GM23338 (cell line): ENCODE measurements at regions not wholly inside any gene's neighbourhood (a gene's known extent, or its start where the extent isn't known, plus 50 kb on each side); places are given as distances from the start of the nearest gene placed in this dataset.

Experiments
- ATAC-seq: fragments of 200-7000 bp; cut with Tn5 transposase; 3 replicates; pipeline ENCODE4 v1.9.1; 2020
- DNase-seq: peaks from one replicate; pipeline ENCODE4 v3.0.0-alpha.2; 2015; ENCODE audit warnings: low spot score
- H2AFZ ChIP-seq: fragments of 200-600 bp; sonication (generic); 2 replicates; pipeline ENCODE4 v1.8.0; 2016; ENCODE audit warnings: antibody characterized with exemption, mild to moderate bottlenecking, moderate library complexity
- H3F3A ChIP-seq: fragments of 200-600 bp; sonication (generic); replicated peaks from 2 replicates; pipeline ENCODE4 v1.8.0; 2017; ENCODE audit warnings: antibody characterized with exemption, mixed run types, low read depth
- H3K27ac ChIP-seq: fragments of 200-600 bp; sonication (generic); 2 replicates; pipeline ENCODE4 v1.6.1; 2016; ENCODE audit warnings: low read depth
- H3K27me3 ChIP-seq: fragments of 200-600 bp; sonication (generic); 2 replicates; pipeline ENCODE4 v1.8.0; 2016; ENCODE audit warnings: mild to moderate bottlenecking, mixed run types, moderate library complexity; ENCODE audit not compliant: insufficient read depth
- H3K36me3 ChIP-seq: fragments of 200-600 bp; sonication (generic); 2 replicates; pipeline ENCODE4 v1.8.0; 2016; ENCODE audit warnings: mild to moderate bottlenecking; ENCODE audit not compliant: insufficient read depth
- H3K4me1 ChIP-seq: fragments of 200-600 bp; sonication (generic); 2 replicates; pipeline ENCODE4 v1.8.0; 2016; ENCODE audit warnings: mild to moderate bottlenecking, moderate library complexity; ENCODE audit not compliant: insufficient read depth
- H3K4me2 ChIP-seq: fragments of 200-600 bp; sonication (generic); 2 replicates; pipeline ENCODE4 v1.7.1; 2017; ENCODE audit warnings: mixed run types
- H3K4me3 ChIP-seq: fragments of 200-600 bp; sonication (generic); 2 replicates; pipeline ENCODE4 v1.6.1; 2016; ENCODE audit warnings: mixed run types
- H3K79me2 ChIP-seq: fragments of 200-600 bp; sonication (generic); replicated peaks from 2 replicates; pipeline ENCODE4 v1.8.0; 2017; ENCODE audit warnings: mild to moderate bottlenecking; ENCODE audit not compliant: insufficient read depth
- H3K9me2 ChIP-seq: fragments of 200-600 bp; sonication (generic); 2 replicates; pipeline ENCODE4 v1.8.0; 2017; ENCODE audit not compliant: insufficient read depth
- H4K20me1 ChIP-seq: fragments of 200-600 bp; sonication (generic); replicated peaks from 2 replicates; pipeline ENCODE4 v1.8.0; 2017; ENCODE audit warnings: mild to moderate bottlenecking; ENCODE audit not compliant: insufficient read depth
- H3K27ac Mint-ChIP-seq: 2 replicates; pipeline ENCODE4 v1.8.0; 2020; ENCODE audit warnings: inconsistent platforms, mild to moderate bottlenecking, moderate library complexity, mixed read lengths
- H3K27me3 Mint-ChIP-seq: 3 replicates; pipeline ENCODE4 v1.8.0; 2022; ENCODE audit warnings: low read depth, mild to moderate bottlenecking, moderate library complexity, mixed read lengths, inconsistent platforms; ENCODE audit not compliant: insufficient read depth, poor library complexity
- H3K36me3 Mint-ChIP-seq: 3 replicates; pipeline ENCODE4 v1.8.0; 2021; ENCODE audit warnings: low read depth, mild to moderate bottlenecking, inconsistent platforms, moderate library complexity, mixed read lengths
- H3K4me1 Mint-ChIP-seq: 3 replicates; pipeline ENCODE4 v1.8.0; 2020; ENCODE audit warnings: mild to moderate bottlenecking, inconsistent platforms, mixed read lengths
- H3K4me3 Mint-ChIP-seq: 3 replicates; pipeline ENCODE4 v1.8.0; 2021; ENCODE audit warnings: moderate library complexity, mild to moderate bottlenecking, inconsistent platforms, mixed read lengths
- H3K9me3 Mint-ChIP-seq: 3 replicates; pipeline ENCODE4 v1.8.0; 2020; ENCODE audit warnings: moderate library complexity, mild to moderate bottlenecking, inconsistent platforms, mixed read lengths
- CREB1 ChIP-seq: fragments of 250-450 bp; sonication (Bioruptor Pico); IDR thresholded peaks from 2 replicates; pipeline ENCODE4 v1.5.0; 2020; ENCODE audit warnings: low read depth, mild to moderate bottlenecking, moderate library complexity
- ETS1 ChIP-seq: IDR thresholded peaks from 2 replicates; pipeline ENCODE4 v1.6.1; 2016; ENCODE audit warnings: antibody characterized with exemption
- EZH2 ChIP-seq: fragments of 200-600 bp; sonication (generic); IDR thresholded peaks from one replicate; pipeline ENCODE4 v1.8.0; 2017; ENCODE audit warnings: antibody characterized with exemption, mild to moderate bottlenecking, low read depth; ENCODE audit not compliant: unreplicated experiment
- EZH2phosphoT487 ChIP-seq: fragments of 200-600 bp; sonication (generic); IDR thresholded peaks from one replicate; pipeline ENCODE4 v1.8.1; 2018; ENCODE audit warnings: antibody characterized with exemption; ENCODE audit not compliant: unreplicated experiment
- NANOG ChIP-seq: IDR thresholded peaks from 2 replicates; pipeline ENCODE4 v1.6.1; 2016; ENCODE audit warnings: antibody characterized with exemption, borderline replicate concordance
- REST ChIP-seq: IDR thresholded peaks from one replicate; pipeline ENCODE4 v1.6.1; 2018; ENCODE audit warnings: antibody characterized with exemption; ENCODE audit not compliant: unreplicated experiment
- STAT1 ChIP-seq: IDR thresholded peaks from one replicate; pipeline ENCODE4 v1.6.1; 2016; ENCODE audit warnings: antibody characterized with exemption; ENCODE audit not compliant: unreplicated experiment
- ZNF114 ChIP-seq: fragments of 250-450 bp; sonication (Bioruptor Pico); IDR thresholded peaks from 2 replicates; pipeline ENCODE4 v1.5.0; 2020; ENCODE audit warnings: mild to moderate bottlenecking, moderate library complexity
- ZNF331 ChIP-seq: fragments of 250-450 bp; sonication (Bioruptor Pico); IDR thresholded peaks from 2 replicates; pipeline ENCODE4 v1.5.0; 2020; ENCODE audit warnings: low read depth, mild to moderate bottlenecking, moderate library complexity
- TF ChIP-seq, protein P1 (sequence below), 2 experiments: fragments of 200-600 bp in 1 of 2; sonication (generic) in 1 of 2; conservative IDR thresholded peaks; 2 replicates each; pipeline versions ENCODE4 v1.5.1 to v1.6.1; 2016 to 2017; ENCODE audit warnings: antibody characterized with exemption in 2 of 2, low read depth in 2 of 2, mild to moderate bottlenecking in 2 of 2, moderate library complexity in 1 of 2

DNA sequence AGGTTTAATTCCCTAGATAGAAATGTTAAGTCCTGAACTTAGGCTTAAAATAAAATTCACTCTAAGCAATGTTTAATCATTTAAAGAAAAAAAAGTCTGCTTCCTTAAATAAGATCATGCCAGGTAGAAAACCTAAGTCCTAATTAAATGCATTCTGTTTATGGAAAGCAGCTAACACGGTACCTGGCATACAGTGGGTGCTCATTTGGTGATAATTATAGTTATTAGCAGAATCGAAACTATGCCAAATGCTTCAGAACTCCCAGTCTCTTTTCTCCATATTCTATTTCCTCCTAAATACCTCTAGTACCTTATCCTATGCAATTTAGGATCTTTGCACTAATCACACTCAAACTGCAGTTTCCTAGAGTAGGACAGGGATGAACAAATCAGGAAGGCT, 331.8 kb downstream of the EPHA7 start:
- Mint-ChIP-seq H3K4me3 (no peak overlapping the region), H3K36me3 (no peaks in the 10 kb centered on the region), H3K4me1 (peaks cover 46% of the 10 kb centered on the region), H3K27ac (no peak overlapping the region), H3K9me3 (no peaks in the 10 kb centered on the region), H3K27me3 (no peaks in the 10 kb centered on the region)
- Histone ChIP-seq H3K4me1 (peaks cover 60% of the 10 kb centered on the region), H2AFZ (no peak overlapping the region), H3K4me2 (no peak overlapping the region), H3F3A (no peaks in the 10 kb centered on the region), H3K79me2 (no peaks in the 10 kb centered on the region), H3K27ac (no peak overlapping the region), H3K9me2 (no peaks in the 10 kb centered on the region), H3K4me3 (no peak overlapping the region), H3K36me3 (no peaks in the 10 kb centered on the region), H3K27me3 (no peaks in the 10 kb centered on the region), H4K20me1 (no peaks in the 10 kb centered on the region)
- ATAC-seq (no peak), DNase-seq (no peak)
- TF ChIP-seq ETS1 (no peak), ZNF331 (CRISPR knock-in tag) (no peak)
- TF ChIP-seq, protein P1, sequence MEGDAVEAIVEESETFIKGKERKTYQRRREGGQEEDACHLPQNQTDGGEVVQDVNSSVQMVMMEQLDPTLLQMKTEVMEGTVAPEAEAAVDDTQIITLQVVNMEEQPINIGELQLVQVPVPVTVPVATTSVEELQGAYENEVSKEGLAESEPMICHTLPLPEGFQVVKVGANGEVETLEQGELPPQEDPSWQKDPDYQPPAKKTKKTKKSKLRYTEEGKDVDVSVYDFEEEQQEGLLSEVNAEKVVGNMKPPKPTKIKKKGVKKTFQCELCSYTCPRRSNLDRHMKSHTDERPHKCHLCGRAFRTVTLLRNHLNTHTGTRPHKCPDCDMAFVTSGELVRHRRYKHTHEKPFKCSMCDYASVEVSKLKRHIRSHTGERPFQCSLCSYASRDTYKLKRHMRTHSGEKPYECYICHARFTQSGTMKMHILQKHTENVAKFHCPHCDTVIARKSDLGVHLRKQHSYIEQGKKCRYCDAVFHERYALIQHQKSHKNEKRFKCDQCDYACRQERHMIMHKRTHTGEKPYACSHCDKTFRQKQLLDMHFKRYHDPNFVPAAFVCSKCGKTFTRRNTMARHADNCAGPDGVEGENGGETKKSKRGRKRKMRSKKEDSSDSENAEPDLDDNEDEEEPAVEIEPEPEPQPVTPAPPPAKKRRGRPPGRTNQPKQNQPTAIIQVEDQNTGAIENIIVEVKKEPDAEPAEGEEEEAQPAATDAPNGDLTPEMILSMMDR (conservative IDR thresholded peaks at IDR 0.05; ENCODE audit: low read depth in 2 of 2) = no peak

- Histone ChIP-seq H3K9me2 (no peaks in the 10 kb centered on the region), H3K27me3 (no peaks in the 10 kb centered on the region), H3K4me3 (peak overlapping the region; percentile 17; the same call in 1 of the 2 replicates), H3K4me1 (peaks cover 65% of the 10 kb centered on the region), H3K27ac (no peak overlapping the region), H3F3A (no peaks in the 10 kb centered on the region), H3K79me2 (no peaks in the 10 kb centered on the region), H3K4me2 (peak overlapping the region; percentile 7), H3K36me3 (no peaks in the 10 kb centered on the region), H2AFZ (no peak overlapping the region), H4K20me1 (no peaks in the 10 kb centered on the region)
- H3K4me3 Mint-ChIP-seq = no peak overlapping the region
- ATAC-seq (peak; percentile 48; the same call in 2 of the 3 replicates), DNase-seq (peak; percentile 8)
- peaks cover 51% of the 10 kb centered on the region for H3K4me1 Mint-ChIP-seq
- no peaks in the 10 kb centered on the region for H3K27me3 Mint-ChIP-seq
- TF ChIP-seq NANOG (peak; percentile 32; the same call in 1 of the 2 replicates), REST (no peak), EZH2phosphoT487 (no peak), ZNF114 (CRISPR knock-in tag) (no peak), STAT1 (no peak), CREB1 (CRISPR knock-in tag) (no peak), EZH2 (no peak)
- TF ChIP-seq, protein P1 (conservative IDR thresholded peaks at IDR 0.05; ENCODE audit: low read depth in 2 of 2) = no peak
- H3K36me3 Mint-ChIP-seq = no peaks in the 10 kb centered on the region
- H3K27ac Mint-ChIP-seq = peak overlapping the region; percentile 20
- H3K9me3 Mint-ChIP-seq = no peaks in the 10 kb centered on the region
Measured at GRCh38 chr6:93086351-93086750, 333.0 kb downstream of the EPHA7 start.
